ENCODE measurements at regions not wholly inside any gene's neighbourhood (a gene's known extent, or its start where the extent isn't known, plus 50 kb on each side); places are given as distances from the start of the nearest gene placed in this dataset.

DNA sequence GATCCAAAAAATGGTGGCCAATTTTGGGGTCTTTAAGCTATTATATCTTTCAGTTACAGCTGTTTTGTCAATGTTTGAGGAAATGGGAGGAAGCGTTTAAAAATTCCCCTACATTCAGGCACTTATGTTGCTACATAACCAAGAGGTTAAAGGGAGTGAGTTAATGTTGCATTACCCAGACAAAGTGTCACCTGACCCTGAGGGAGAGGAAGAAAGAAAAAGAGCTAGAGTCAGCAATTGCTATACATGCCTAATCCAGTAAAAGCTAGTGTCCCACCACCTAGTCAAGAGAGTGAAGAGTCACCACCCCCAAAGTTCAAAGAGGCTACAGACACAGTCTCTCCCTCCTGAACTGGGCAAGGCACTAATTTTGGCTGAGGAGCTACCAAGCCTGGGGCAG lies 69.5 kb upstream of the ZNF92 start:
- DNase-seq = no peak
- intact Hi-C loops (cut with micrococcal nuclease) = no loop called here
- Histone ChIP-seq H3K79me2 (ENCODE audit: insufficient read depth, low read length) (no peaks in the 10 kb centered on the region), H4K20me1 (ENCODE audit: insufficient read depth, low read length) (no peaks in the 10 kb centered on the region), H3K4me3 (replicated peaks in 1 of 3; ENCODE audit: low read depth in 2 of 3, low read length in 3 of 3) (no peak overlapping the region), H3K27me3 (ENCODE audit: control insufficient read depth in 2 of 2, insufficient read depth in 2 of 2, low read length in 2 of 2) (no peaks in the 10 kb centered on the region), H3K4me1 (ENCODE audit: control insufficient read depth in 1 of 2, insufficient read depth in 2 of 2, low read length in 2 of 2) (no peaks in the 10 kb centered on the region), H3K9me3 (replicated peaks in 1 of 2; ENCODE audit: control insufficient read depth in 1 of 2, insufficient read depth in 1 of 2, low read length in 2 of 2) (no peaks in the 10 kb centered on the region), H3K36me3 (replicated peaks in 1 of 2; ENCODE audit: control insufficient read depth in 1 of 2, insufficient read depth in 2 of 2, low read length in 2 of 2) (no peaks in the 10 kb centered on the region), H3K4me2 (replicated peaks; ENCODE audit: extremely low read depth, low read length, poor library complexity, severe bottlenecking) (no peak overlapping the region), H2AFZ (ENCODE audit: insufficient read depth, low read depth, low read length, poor library complexity, severe bottlenecking) (no peak overlapping the region), H3K27ac (ENCODE audit: low read depth in 1 of 2, low read length in 2 of 2) (no peak overlapping the region), H3K9ac (ENCODE audit: insufficient read depth, low read length, poor library complexity, severe bottlenecking) (no peak overlapping the region)
- H3K9me3 Mint-ChIP-seq = peaks cover 0 to 3% (median 0%) of the 10 kb centered on the region in 7 donors
- H3K27ac Mint-ChIP-seq = peak overlapping the region in 1 of 7 donors; percentile 73
- no peaks in the 10 kb centered on the region for H3K4me1 Mint-ChIP-seq
- no CpG with 5 or more reads among the region's 1 CpG for WGBS (ENCODE audit: insufficient coverage)
- no peak overlapping the region for H3K4me3 Mint-ChIP-seq
- TF ChIP-seq, protein P1, sequence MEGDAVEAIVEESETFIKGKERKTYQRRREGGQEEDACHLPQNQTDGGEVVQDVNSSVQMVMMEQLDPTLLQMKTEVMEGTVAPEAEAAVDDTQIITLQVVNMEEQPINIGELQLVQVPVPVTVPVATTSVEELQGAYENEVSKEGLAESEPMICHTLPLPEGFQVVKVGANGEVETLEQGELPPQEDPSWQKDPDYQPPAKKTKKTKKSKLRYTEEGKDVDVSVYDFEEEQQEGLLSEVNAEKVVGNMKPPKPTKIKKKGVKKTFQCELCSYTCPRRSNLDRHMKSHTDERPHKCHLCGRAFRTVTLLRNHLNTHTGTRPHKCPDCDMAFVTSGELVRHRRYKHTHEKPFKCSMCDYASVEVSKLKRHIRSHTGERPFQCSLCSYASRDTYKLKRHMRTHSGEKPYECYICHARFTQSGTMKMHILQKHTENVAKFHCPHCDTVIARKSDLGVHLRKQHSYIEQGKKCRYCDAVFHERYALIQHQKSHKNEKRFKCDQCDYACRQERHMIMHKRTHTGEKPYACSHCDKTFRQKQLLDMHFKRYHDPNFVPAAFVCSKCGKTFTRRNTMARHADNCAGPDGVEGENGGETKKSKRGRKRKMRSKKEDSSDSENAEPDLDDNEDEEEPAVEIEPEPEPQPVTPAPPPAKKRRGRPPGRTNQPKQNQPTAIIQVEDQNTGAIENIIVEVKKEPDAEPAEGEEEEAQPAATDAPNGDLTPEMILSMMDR (IDR thresholded peaks at IDR 0.05) = no peak
- H3K27me3 Mint-ChIP-seq (ENCODE audit: low read depth in 3 of 3) = peaks cover 3 to 4% (median 3%) of the 10 kb centered on the region in 3 donors
- H3K36me3 Mint-ChIP-seq = no peaks in the 10 kb centered on the region

DNA sequence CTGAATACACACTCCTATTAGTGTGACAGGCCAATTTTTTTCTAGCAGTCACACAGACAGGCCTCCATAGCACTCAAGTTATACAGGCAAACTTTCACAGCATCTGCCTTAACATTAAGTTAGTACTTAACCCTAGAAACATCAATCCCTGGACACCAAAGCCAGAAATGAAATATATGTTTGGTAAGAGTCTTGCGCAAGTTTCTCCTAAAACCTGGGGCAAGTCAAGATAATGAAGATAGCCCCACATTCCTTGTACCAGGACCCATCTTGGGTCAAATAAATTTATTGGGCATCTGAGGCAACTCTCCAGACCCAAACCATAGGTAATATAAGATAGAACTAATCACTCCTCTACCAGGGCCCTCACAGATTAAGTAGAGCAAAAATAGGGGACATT lies 70.8 kb upstream of the ZNF92 start:
- intact Hi-C loops (cut with micrococcal nuclease) = no loop called here
- no peaks in the 10 kb centered on the region for H3K27me3 ChIP-seq (ENCODE audit: control insufficient read depth in 2 of 2, insufficient read depth in 2 of 2, low read length in 2 of 2)
- no CpG with 5 or more reads among the region's 1 CpG for WGBS (ENCODE audit: insufficient coverage)

More for the DNA sequence above, 70.8 kb upstream of the ZNF92 start:
- Histone ChIP-seq H3K4me1 (ENCODE audit: control insufficient read depth in 1 of 2, insufficient read depth in 2 of 2, low read length in 2 of 2) (no peaks in the 10 kb centered on the region), H3K27ac (ENCODE audit: low read depth in 1 of 2, low read length in 2 of 2) (no peak overlapping the region), H3K9ac (ENCODE audit: insufficient read depth, low read length, poor library complexity, severe bottlenecking) (no peak overlapping the region), H4K20me1 (ENCODE audit: insufficient read depth, low read length) (no peaks in the 10 kb centered on the region), H3K36me3 (replicated peaks in 1 of 2; ENCODE audit: control insufficient read depth in 1 of 2, insufficient read depth in 2 of 2, low read length in 2 of 2) (no peaks in the 10 kb centered on the region), H3K79me2 (ENCODE audit: insufficient read depth, low read length) (no peaks in the 10 kb centered on the region), H3K4me2 (replicated peaks; ENCODE audit: extremely low read depth, low read length, poor library complexity, severe bottlenecking) (no peak overlapping the region), H2AFZ (ENCODE audit: insufficient read depth, low read depth, low read length, poor library complexity, severe bottlenecking) (no peak overlapping the region), H3K4me3 (replicated peaks in 1 of 3; ENCODE audit: low read depth in 2 of 3, low read length in 3 of 3) (no peak overlapping the region), H3K9me3 (replicated peaks in 1 of 2; ENCODE audit: control insufficient read depth in 1 of 2, insufficient read depth in 1 of 2, low read length in 2 of 2) (no peaks in the 10 kb centered on the region)
- H3K27me3 Mint-ChIP-seq (ENCODE audit: low read depth in 3 of 3) = peaks cover 3 to 5% (median 4%) of the 10 kb centered on the region in 3 donors
- H3K27ac Mint-ChIP-seq = no peak overlapping the region
- no peaks in the 10 kb centered on the region for H3K36me3 Mint-ChIP-seq
- TF ChIP-seq, protein P1 (IDR thresholded peaks at IDR 0.05) = no peak
- H3K9me3 Mint-ChIP-seq = peaks cover 0 to 3% (median 0%) of the 10 kb centered on the region in 7 donors
- H3K4me1 Mint-ChIP-seq = no peaks in the 10 kb centered on the region
- no peak for DNase-seq
- no peak overlapping the region for H3K4me3 Mint-ChIP-seq
